GM23338 (cell line): ENCODE measurements at regions not wholly inside any gene's neighbourhood (a gene's known extent, or its start where the extent isn't known, plus 50 kb on each side); places are given as distances from the start of the nearest gene placed in this dataset.

Experiments used
- ATAC-seq: fragments of 200-7000 bp; cut with Tn5 transposase; 3 replicates; pipeline ENCODE4 v1.9.1; 2020
- DNase-seq: peaks from one replicate; pipeline ENCODE4 v3.0.0-alpha.2; 2015; ENCODE audit warnings: low spot score
- H2AFZ ChIP-seq: fragments of 200-600 bp; sonication (generic); 2 replicates; pipeline ENCODE4 v1.8.0; 2016; ENCODE audit warnings: antibody characterized with exemption, mild to moderate bottlenecking, moderate library complexity
- H3F3A ChIP-seq: fragments of 200-600 bp; sonication (generic); replicated peaks from 2 replicates; pipeline ENCODE4 v1.8.0; 2017; ENCODE audit warnings: antibody characterized with exemption, mixed run types, low read depth
- H3K27ac ChIP-seq: fragments of 200-600 bp; sonication (generic); 2 replicates; pipeline ENCODE4 v1.6.1; 2016; ENCODE audit warnings: low read depth
- H3K27me3 ChIP-seq: fragments of 200-600 bp; sonication (generic); 2 replicates; pipeline ENCODE4 v1.8.0; 2016; ENCODE audit warnings: mild to moderate bottlenecking, mixed run types, moderate library complexity; ENCODE audit not compliant: insufficient read depth
- H3K36me3 ChIP-seq: fragments of 200-600 bp; sonication (generic); 2 replicates; pipeline ENCODE4 v1.8.0; 2016; ENCODE audit warnings: mild to moderate bottlenecking; ENCODE audit not compliant: insufficient read depth
- H3K4me1 ChIP-seq: fragments of 200-600 bp; sonication (generic); 2 replicates; pipeline ENCODE4 v1.8.0; 2016; ENCODE audit warnings: mild to moderate bottlenecking, moderate library complexity; ENCODE audit not compliant: insufficient read depth
- H3K4me2 ChIP-seq: fragments of 200-600 bp; sonication (generic); 2 replicates; pipeline ENCODE4 v1.7.1; 2017; ENCODE audit warnings: mixed run types
- H3K4me3 ChIP-seq: fragments of 200-600 bp; sonication (generic); 2 replicates; pipeline ENCODE4 v1.6.1; 2016; ENCODE audit warnings: mixed run types
- H3K79me2 ChIP-seq: fragments of 200-600 bp; sonication (generic); replicated peaks from 2 replicates; pipeline ENCODE4 v1.8.0; 2017; ENCODE audit warnings: mild to moderate bottlenecking; ENCODE audit not compliant: insufficient read depth
- H3K9me2 ChIP-seq: fragments of 200-600 bp; sonication (generic); 2 replicates; pipeline ENCODE4 v1.8.0; 2017; ENCODE audit not compliant: insufficient read depth
- H4K20me1 ChIP-seq: fragments of 200-600 bp; sonication (generic); replicated peaks from 2 replicates; pipeline ENCODE4 v1.8.0; 2017; ENCODE audit warnings: mild to moderate bottlenecking; ENCODE audit not compliant: insufficient read depth
- H3K27ac Mint-ChIP-seq: 2 replicates; pipeline ENCODE4 v1.8.0; 2020; ENCODE audit warnings: inconsistent platforms, mild to moderate bottlenecking, moderate library complexity, mixed read lengths
- H3K27me3 Mint-ChIP-seq: 3 replicates; pipeline ENCODE4 v1.8.0; 2022; ENCODE audit warnings: low read depth, mild to moderate bottlenecking, moderate library complexity, mixed read lengths, inconsistent platforms; ENCODE audit not compliant: insufficient read depth, poor library complexity
- H3K36me3 Mint-ChIP-seq: 3 replicates; pipeline ENCODE4 v1.8.0; 2021; ENCODE audit warnings: low read depth, mild to moderate bottlenecking, inconsistent platforms, moderate library complexity, mixed read lengths
- H3K4me1 Mint-ChIP-seq: 3 replicates; pipeline ENCODE4 v1.8.0; 2020; ENCODE audit warnings: mild to moderate bottlenecking, inconsistent platforms, mixed read lengths
- H3K4me3 Mint-ChIP-seq: 3 replicates; pipeline ENCODE4 v1.8.0; 2021; ENCODE audit warnings: moderate library complexity, mild to moderate bottlenecking, inconsistent platforms, mixed read lengths
- H3K9me3 Mint-ChIP-seq: 3 replicates; pipeline ENCODE4 v1.8.0; 2020; ENCODE audit warnings: moderate library complexity, mild to moderate bottlenecking, inconsistent platforms, mixed read lengths
- CTCF ChIP-seq, 2 experiments: fragments of 200-600 bp in 1 of 2; sonication (generic) in 1 of 2; conservative IDR thresholded peaks; 2 replicates each; pipeline versions ENCODE4 v1.5.1 to v1.6.1; 2016 to 2017; ENCODE audit warnings: antibody characterized with exemption in 2 of 2, low read depth in 2 of 2, mild to moderate bottlenecking in 2 of 2, moderate library complexity in 1 of 2
- ETS1 ChIP-seq: IDR thresholded peaks from 2 replicates; pipeline ENCODE4 v1.6.1; 2016; ENCODE audit warnings: antibody characterized with exemption
- EZH2 ChIP-seq: fragments of 200-600 bp; sonication (generic); IDR thresholded peaks from one replicate; pipeline ENCODE4 v1.8.0; 2017; ENCODE audit warnings: antibody characterized with exemption, mild to moderate bottlenecking, low read depth; ENCODE audit not compliant: unreplicated experiment
- EZH2phosphoT487 ChIP-seq: fragments of 200-600 bp; sonication (generic); IDR thresholded peaks from one replicate; pipeline ENCODE4 v1.8.1; 2018; ENCODE audit warnings: antibody characterized with exemption; ENCODE audit not compliant: unreplicated experiment
- NANOG ChIP-seq: IDR thresholded peaks from 2 replicates; pipeline ENCODE4 v1.6.1; 2016; ENCODE audit warnings: antibody characterized with exemption, borderline replicate concordance
- STAT1 ChIP-seq: IDR thresholded peaks from one replicate; pipeline ENCODE4 v1.6.1; 2016; ENCODE audit warnings: antibody characterized with exemption; ENCODE audit not compliant: unreplicated experiment
- ZNF114 ChIP-seq: fragments of 250-450 bp; sonication (Bioruptor Pico); IDR thresholded peaks from 2 replicates; pipeline ENCODE4 v1.5.0; 2020; ENCODE audit warnings: mild to moderate bottlenecking, moderate library complexity
- ZNF331 ChIP-seq: fragments of 250-450 bp; sonication (Bioruptor Pico); IDR thresholded peaks from 2 replicates; pipeline ENCODE4 v1.5.0; 2020; ENCODE audit warnings: low read depth, mild to moderate bottlenecking, moderate library complexity
- TF ChIP-seq, protein P1 (sequence below): fragments of 250-450 bp; sonication (Bioruptor Pico); IDR thresholded peaks from 2 replicates; pipeline ENCODE4 v1.5.0; 2020; ENCODE audit warnings: mild to moderate bottlenecking, moderate library complexity

DNA sequence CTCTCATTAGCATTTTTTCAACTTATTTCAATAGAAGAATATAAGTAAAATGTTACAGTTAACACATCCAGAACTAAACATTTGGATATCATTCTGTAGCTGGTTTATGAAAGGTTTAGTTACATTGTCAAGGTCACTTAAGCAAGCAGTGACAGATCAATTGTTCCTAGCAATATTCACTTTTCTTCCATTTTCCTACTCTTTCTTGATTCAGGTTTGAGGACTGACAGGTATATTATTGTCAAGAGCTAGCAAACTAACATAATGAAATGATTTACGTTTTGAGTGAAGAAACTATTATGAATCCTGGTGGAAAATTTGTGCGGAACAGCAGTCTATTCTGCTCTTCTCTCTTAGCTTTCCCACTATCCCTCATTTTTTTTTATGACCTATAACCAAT, 220.4 kb upstream of the ADGRL4 start (continued):
- TF ChIP-seq ZNF331 (CRISPR knock-in tag), result no peak
- TF ChIP-seq, protein P1, sequence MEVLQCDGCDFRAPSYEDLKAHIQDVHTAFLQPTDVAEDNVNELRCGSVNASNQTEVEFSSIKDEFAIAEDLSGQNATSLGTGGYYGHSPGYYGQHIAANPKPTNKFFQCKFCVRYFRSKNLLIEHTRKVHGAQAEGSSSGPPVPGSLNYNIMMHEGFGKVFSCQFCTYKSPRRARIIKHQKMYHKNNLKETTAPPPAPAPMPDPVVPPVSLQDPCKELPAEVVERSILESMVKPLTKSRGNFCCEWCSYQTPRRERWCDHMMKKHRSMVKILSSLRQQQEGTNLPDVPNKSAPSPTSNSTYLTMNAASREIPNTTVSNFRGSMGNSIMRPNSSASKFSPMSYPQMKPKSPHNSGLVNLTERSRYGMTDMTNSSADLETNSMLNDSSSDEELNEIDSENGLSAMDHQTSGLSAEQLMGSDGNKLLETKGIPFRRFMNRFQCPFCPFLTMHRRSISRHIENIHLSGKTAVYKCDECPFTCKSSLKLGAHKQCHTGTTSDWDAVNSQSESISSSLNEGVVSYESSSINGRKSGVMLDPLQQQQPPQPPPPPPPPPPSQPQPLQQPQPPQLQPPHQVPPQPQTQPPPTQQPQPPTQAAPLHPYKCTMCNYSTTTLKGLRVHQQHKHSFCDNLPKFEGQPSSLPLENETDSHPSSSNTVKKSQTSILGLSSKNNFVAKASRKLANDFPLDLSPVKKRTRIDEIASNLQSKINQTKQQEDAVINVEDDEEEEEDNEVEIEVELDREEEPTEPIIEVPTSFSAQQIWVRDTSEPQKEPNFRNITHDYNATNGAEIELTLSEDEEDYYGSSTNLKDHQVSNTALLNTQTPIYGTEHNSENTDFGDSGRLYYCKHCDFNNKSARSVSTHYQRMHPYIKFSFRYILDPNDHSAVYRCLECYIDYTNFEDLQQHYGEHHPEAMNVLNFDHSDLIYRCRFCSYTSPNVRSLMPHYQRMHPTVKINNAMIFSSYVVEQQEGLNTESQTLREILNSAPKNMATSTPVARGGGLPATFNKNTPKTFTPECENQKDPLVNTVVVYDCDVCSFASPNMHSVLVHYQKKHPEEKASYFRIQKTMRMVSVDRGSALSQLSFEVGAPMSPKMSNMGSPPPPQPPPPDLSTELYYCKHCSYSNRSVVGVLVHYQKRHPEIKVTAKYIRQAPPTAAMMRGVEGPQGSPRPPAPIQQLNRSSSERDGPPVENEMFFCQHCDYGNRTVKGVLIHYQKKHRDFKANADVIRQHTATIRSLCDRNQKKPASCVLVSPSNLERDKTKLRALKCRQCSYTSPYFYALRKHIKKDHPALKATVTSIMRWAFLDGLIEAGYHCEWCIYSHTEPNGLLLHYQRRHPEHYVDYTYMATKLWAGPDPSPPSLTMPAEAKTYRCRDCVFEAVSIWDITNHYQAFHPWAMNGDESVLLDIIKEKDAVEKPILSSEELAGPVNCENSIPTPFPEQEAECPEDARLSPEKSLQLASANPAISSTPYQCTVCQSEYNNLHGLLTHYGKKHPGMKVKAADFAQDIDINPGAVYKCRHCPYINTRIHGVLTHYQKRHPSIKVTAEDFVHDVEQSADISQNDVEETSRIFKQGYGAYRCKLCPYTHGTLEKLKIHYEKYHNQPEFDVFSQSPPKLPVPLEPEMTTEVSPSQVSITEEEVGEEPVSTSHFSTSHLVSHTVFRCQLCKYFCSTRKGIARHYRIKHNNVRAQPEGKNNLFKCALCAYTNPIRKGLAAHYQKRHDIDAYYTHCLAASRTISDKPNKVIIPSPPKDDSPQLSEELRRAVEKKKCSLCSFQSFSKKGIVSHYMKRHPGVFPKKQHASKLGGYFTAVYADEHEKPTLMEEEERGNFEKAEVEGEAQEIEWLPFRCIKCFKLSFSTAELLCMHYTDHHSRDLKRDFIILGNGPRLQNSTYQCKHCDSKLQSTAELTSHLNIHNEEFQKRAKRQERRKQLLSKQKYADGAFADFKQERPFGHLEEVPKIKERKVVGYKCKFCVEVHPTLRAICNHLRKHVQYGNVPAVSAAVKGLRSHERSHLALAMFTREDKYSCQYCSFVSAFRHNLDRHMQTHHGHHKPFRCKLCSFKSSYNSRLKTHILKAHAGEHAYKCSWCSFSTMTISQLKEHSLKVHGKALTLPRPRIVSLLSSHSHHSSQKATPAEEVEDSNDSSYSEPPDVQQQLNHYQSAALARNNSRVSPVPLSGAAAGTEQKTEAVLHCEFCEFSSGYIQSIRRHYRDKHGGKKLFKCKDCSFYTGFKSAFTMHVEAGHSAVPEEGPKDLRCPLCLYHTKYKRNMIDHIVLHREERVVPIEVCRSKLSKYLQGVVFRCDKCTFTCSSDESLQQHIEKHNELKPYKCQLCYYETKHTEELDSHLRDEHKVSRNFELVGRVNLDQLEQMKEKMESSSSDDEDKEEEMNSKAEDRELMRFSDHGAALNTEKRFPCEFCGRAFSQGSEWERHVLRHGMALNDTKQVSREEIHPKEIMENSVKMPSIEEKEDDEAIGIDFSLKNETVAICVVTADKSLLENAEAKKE, result no peak

DNA sequence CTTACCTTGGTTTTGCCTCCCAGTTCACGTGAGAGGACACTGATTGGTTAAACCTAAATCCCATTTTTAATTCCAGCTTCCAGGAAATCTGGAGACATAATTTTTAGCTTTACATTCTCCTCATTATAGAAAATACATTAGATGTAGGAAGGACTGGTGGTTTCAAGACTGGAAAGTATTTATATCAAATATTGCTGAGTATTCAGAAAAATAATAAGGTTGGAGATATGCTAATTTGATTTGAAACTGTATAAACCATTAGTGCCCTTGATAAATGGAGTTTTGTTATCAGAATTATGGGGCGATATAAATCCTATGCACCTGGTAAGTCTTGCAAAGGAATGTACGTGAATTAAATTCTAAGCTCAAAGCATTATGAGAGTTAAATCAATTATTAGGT, 218.0 kb upstream of the ADGRL4 start:
- Mint-ChIP-seq H3K4me3 (no peak overlapping the region), H3K4me1 (no peaks in the 10 kb centered on the region), H3K36me3 (peaks cover 17% of the 10 kb centered on the region), H3K27ac (no peak overlapping the region), H3K27me3 (no peaks in the 10 kb centered on the region), H3K9me3 (peaks cover 25% of the 10 kb centered on the region)
- Histone ChIP-seq H3K27me3 (no peaks in the 10 kb centered on the region), H3F3A (no peaks in the 10 kb centered on the region), H3K36me3 (peaks cover 4% of the 10 kb centered on the region; the same call in 1 of the 2 replicates), H3K79me2 (no peaks in the 10 kb centered on the region), H3K4me2 (no peak overlapping the region), H3K27ac (no peak overlapping the region), H4K20me1 (no peaks in the 10 kb centered on the region), H3K4me1 (no peaks in the 10 kb centered on the region), H2AFZ (no peak overlapping the region), H3K9me2 (0 out of 2 replicates have a peak, but pooled peaks cover 2% of the 10 kb centered on the region), H3K4me3 (no peak overlapping the region)
- no peak for ATAC-seq
- DNase-seq, result no peak
- TF ChIP-seq NANOG (no peak), ZNF331 (CRISPR knock-in tag) (no peak), EZH2phosphoT487 (no peak), ETS1 (no peak), CTCF (conservative IDR thresholded peaks at IDR 0.05; ENCODE audit: low read depth in 2 of 2) (no peak), EZH2 (no peak), STAT1 (no peak), ZNF114 (CRISPR knock-in tag) (no peak)
